GM23338 (cell line): ENCODE measurements at regions not wholly inside any gene's neighbourhood (a gene's known extent, or its start where the extent isn't known, plus 50 kb on each side); places are given as distances from the start of the nearest gene placed in this dataset.

Experiments used
- CTCF ChIP-seq, 2 experiments: fragments of 200-600 bp in 1 of 2; sonication (generic) in 1 of 2; conservative IDR thresholded peaks; 2 replicates each; pipeline versions ENCODE4 v1.5.1 to v1.6.1; 2016 to 2017; ENCODE audit warnings: antibody characterized with exemption in 2 of 2, low read depth in 2 of 2, mild to moderate bottlenecking in 2 of 2, moderate library complexity in 1 of 2
- EZH2phosphoT487 ChIP-seq: fragments of 200-600 bp; sonication (generic); IDR thresholded peaks from one replicate; pipeline ENCODE4 v1.8.1; 2018; ENCODE audit warnings: antibody characterized with exemption; ENCODE audit not compliant: unreplicated experiment
- POLR2AphosphoS5 ChIP-seq: IDR thresholded peaks from 2 replicates; pipeline ENCODE4 v1.6.1; 2016; ENCODE audit warnings: antibody characterized with exemption, low read depth
- STAT1 ChIP-seq: IDR thresholded peaks from one replicate; pipeline ENCODE4 v1.6.1; 2016; ENCODE audit warnings: antibody characterized with exemption; ENCODE audit not compliant: unreplicated experiment
- ZNF331 ChIP-seq: fragments of 250-450 bp; sonication (Bioruptor Pico); IDR thresholded peaks from 2 replicates; pipeline ENCODE4 v1.5.0; 2020; ENCODE audit warnings: low read depth, mild to moderate bottlenecking, moderate library complexity
- TF ChIP-seq, protein P1 (sequence below): IDR thresholded peaks from one replicate; pipeline ENCODE4 v1.6.1; 2018; ENCODE audit warnings: antibody characterized with exemption; ENCODE audit not compliant: unreplicated experiment
- TF ChIP-seq, protein P2 (sequence below): fragments of 250-450 bp; sonication (Bioruptor Pico); IDR thresholded peaks from 2 replicates; pipeline ENCODE4 v1.5.0; 2020; ENCODE audit warnings: mild to moderate bottlenecking, moderate library complexity

DNA sequence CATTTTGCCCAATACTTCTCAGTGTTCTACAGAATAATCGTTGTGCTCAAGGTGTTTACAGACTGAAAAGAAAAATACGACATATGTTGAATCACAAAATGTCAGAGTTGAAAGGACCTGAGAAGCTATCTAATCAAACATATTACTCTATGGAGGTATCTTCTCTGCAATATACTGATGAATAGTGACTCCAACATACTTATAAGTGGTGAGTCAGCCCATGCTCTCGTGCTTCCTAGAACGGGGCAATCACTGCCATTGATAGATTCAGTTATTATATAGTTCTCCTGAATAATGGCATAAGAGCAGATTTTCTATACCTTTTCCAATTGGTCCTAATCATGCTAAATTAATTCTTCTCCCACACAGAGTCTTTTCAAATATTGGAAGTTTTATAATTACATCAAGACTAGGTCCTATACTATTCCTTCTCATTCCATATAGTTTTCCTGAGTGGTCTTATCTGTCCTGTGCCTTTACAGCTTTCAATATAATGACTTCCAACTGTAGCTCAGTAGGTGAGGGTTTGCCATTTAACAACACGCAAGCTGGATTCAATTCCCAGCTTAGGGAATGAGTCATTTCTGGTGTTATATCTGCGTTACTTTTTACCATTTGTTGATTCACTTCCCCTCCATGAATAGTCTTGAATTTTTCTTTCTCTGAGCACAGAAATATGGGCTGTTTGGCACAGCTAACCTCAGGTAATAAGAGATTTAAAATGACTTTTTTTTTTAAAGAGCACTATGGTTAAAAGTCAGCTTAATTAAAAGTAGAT, 81.1 kb downstream of the PLK2 start:
- TF ChIP-seq, protein P1, sequence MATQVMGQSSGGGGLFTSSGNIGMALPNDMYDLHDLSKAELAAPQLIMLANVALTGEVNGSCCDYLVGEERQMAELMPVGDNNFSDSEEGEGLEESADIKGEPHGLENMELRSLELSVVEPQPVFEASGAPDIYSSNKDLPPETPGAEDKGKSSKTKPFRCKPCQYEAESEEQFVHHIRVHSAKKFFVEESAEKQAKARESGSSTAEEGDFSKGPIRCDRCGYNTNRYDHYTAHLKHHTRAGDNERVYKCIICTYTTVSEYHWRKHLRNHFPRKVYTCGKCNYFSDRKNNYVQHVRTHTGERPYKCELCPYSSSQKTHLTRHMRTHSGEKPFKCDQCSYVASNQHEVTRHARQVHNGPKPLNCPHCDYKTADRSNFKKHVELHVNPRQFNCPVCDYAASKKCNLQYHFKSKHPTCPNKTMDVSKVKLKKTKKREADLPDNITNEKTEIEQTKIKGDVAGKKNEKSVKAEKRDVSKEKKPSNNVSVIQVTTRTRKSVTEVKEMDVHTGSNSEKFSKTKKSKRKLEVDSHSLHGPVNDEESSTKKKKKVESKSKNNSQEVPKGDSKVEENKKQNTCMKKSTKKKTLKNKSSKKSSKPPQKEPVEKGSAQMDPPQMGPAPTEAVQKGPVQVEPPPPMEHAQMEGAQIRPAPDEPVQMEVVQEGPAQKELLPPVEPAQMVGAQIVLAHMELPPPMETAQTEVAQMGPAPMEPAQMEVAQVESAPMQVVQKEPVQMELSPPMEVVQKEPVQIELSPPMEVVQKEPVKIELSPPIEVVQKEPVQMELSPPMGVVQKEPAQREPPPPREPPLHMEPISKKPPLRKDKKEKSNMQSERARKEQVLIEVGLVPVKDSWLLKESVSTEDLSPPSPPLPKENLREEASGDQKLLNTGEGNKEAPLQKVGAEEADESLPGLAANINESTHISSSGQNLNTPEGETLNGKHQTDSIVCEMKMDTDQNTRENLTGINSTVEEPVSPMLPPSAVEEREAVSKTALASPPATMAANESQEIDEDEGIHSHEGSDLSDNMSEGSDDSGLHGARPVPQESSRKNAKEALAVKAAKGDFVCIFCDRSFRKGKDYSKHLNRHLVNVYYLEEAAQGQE: no peak
- no peak for TF ChIP-seq CTCF (conservative IDR thresholded peaks at IDR 0.05; ENCODE audit: low read depth in 2 of 2)
- no peak for TF ChIP-seq EZH2phosphoT487
- TF ChIP-seq ZNF331: no peak
- TF ChIP-seq POLR2AphosphoS5: no peak
- TF ChIP-seq, protein P2, sequence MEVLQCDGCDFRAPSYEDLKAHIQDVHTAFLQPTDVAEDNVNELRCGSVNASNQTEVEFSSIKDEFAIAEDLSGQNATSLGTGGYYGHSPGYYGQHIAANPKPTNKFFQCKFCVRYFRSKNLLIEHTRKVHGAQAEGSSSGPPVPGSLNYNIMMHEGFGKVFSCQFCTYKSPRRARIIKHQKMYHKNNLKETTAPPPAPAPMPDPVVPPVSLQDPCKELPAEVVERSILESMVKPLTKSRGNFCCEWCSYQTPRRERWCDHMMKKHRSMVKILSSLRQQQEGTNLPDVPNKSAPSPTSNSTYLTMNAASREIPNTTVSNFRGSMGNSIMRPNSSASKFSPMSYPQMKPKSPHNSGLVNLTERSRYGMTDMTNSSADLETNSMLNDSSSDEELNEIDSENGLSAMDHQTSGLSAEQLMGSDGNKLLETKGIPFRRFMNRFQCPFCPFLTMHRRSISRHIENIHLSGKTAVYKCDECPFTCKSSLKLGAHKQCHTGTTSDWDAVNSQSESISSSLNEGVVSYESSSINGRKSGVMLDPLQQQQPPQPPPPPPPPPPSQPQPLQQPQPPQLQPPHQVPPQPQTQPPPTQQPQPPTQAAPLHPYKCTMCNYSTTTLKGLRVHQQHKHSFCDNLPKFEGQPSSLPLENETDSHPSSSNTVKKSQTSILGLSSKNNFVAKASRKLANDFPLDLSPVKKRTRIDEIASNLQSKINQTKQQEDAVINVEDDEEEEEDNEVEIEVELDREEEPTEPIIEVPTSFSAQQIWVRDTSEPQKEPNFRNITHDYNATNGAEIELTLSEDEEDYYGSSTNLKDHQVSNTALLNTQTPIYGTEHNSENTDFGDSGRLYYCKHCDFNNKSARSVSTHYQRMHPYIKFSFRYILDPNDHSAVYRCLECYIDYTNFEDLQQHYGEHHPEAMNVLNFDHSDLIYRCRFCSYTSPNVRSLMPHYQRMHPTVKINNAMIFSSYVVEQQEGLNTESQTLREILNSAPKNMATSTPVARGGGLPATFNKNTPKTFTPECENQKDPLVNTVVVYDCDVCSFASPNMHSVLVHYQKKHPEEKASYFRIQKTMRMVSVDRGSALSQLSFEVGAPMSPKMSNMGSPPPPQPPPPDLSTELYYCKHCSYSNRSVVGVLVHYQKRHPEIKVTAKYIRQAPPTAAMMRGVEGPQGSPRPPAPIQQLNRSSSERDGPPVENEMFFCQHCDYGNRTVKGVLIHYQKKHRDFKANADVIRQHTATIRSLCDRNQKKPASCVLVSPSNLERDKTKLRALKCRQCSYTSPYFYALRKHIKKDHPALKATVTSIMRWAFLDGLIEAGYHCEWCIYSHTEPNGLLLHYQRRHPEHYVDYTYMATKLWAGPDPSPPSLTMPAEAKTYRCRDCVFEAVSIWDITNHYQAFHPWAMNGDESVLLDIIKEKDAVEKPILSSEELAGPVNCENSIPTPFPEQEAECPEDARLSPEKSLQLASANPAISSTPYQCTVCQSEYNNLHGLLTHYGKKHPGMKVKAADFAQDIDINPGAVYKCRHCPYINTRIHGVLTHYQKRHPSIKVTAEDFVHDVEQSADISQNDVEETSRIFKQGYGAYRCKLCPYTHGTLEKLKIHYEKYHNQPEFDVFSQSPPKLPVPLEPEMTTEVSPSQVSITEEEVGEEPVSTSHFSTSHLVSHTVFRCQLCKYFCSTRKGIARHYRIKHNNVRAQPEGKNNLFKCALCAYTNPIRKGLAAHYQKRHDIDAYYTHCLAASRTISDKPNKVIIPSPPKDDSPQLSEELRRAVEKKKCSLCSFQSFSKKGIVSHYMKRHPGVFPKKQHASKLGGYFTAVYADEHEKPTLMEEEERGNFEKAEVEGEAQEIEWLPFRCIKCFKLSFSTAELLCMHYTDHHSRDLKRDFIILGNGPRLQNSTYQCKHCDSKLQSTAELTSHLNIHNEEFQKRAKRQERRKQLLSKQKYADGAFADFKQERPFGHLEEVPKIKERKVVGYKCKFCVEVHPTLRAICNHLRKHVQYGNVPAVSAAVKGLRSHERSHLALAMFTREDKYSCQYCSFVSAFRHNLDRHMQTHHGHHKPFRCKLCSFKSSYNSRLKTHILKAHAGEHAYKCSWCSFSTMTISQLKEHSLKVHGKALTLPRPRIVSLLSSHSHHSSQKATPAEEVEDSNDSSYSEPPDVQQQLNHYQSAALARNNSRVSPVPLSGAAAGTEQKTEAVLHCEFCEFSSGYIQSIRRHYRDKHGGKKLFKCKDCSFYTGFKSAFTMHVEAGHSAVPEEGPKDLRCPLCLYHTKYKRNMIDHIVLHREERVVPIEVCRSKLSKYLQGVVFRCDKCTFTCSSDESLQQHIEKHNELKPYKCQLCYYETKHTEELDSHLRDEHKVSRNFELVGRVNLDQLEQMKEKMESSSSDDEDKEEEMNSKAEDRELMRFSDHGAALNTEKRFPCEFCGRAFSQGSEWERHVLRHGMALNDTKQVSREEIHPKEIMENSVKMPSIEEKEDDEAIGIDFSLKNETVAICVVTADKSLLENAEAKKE (CRISPR knock-in tag): no peak
- no peak for TF ChIP-seq STAT1
